Panc1 (cell line): ENCODE measurements at regions not wholly inside any gene's neighbourhood (a gene's known extent, or its start where the extent isn't known, plus 50 kb on each side); places are given as distances from the start of the nearest gene placed in this dataset.
"Not testable (repeated sequence)": the region's sequence is repeated elsewhere in the genome, so short reads cannot be mapped to it uniquely, and the experiment has no call there.

Source experiments
- SIN3A ChIP-seq: IDR thresholded peaks from 2 replicates; pipeline ENCODE4 v1.6.1; 2012; ENCODE audit warnings: low read depth, mild to moderate bottlenecking, low read length, moderate library complexity, borderline replicate concordance; ENCODE audit not compliant: insufficient read depth
- TF ChIP-seq, protein P1 (sequence below): fragments of 450-650 bp; IDR thresholded peaks from 2 replicates; pipeline ENCODE4 v1.5.1; 2017; ENCODE audit warnings: mild to moderate bottlenecking

DNA sequence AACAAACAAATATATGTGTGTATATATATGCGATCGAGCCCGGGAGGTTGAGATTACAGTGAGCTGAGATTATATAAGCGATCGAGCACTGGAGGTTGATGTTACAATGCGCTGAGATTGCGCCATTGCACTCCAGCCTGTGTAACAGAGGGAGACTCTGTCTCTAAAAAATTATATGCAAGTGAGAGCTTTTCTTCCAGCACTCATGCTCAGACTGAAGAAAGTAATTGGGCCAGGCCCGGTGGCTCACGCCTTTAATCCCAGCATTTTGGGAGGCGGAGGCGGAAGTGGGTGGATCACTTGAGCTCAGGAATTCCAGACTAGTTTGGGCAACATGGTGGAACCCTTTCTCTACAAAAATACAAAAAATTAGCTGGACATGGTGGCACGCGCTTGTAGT is 93.2 kb upstream of the OR4F16 start:
- not testable (repeated sequence) for TF ChIP-seq SIN3A
- TF ChIP-seq, protein P1, sequence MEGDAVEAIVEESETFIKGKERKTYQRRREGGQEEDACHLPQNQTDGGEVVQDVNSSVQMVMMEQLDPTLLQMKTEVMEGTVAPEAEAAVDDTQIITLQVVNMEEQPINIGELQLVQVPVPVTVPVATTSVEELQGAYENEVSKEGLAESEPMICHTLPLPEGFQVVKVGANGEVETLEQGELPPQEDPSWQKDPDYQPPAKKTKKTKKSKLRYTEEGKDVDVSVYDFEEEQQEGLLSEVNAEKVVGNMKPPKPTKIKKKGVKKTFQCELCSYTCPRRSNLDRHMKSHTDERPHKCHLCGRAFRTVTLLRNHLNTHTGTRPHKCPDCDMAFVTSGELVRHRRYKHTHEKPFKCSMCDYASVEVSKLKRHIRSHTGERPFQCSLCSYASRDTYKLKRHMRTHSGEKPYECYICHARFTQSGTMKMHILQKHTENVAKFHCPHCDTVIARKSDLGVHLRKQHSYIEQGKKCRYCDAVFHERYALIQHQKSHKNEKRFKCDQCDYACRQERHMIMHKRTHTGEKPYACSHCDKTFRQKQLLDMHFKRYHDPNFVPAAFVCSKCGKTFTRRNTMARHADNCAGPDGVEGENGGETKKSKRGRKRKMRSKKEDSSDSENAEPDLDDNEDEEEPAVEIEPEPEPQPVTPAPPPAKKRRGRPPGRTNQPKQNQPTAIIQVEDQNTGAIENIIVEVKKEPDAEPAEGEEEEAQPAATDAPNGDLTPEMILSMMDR = not testable (repeated sequence)
